Liver (tissue), 7 donors: ENCODE measurements at regions not wholly inside any gene's neighbourhood (a gene's known extent, or its start where the extent isn't known, plus 50 kb on each side); places are given as distances from the start of the nearest gene placed in this dataset.

Source experiments
- DNase-seq: peaks from one replicate; pipeline ENCODE4 v3.0.0-alpha.2; 2017; ENCODE audit warnings: low spot score
- H3K27ac ChIP-seq, 2 donors: one replicate each; pipeline ENCODE4 v1.7.0; 2013; ENCODE audit warnings: inconsistent platforms in 2 of 2, low read length in 2 of 2, control low read depth in 1 of 2, low read depth in 1 of 2, mild to moderate bottlenecking in 1 of 2
- H3K27me3 ChIP-seq, 4 donors: one replicate each; pipeline versions ENCODE4 v1.6.1 to v1.7.0; 2013; ENCODE audit warnings: low read length in 3 of 4, inconsistent platforms in 1 of 4, mild to moderate bottlenecking in 1 of 4, moderate library complexity in 1 of 4; ENCODE audit not compliant: control insufficient read depth in 4 of 4, insufficient read depth in 4 of 4
- H3K36me3 ChIP-seq, 4 donors: one replicate each; pipeline versions ENCODE4 v1.6.1 to v1.7.0; 2013; ENCODE audit warnings: low read length in 3 of 4, mild to moderate bottlenecking in 3 of 4, low read depth in 1 of 4, moderate library complexity in 1 of 4; ENCODE audit not compliant: control insufficient read depth in 4 of 4, insufficient read depth in 3 of 4
- H3K4me1 ChIP-seq, 4 donors: one replicate each; pipeline versions ENCODE4 v1.6.1 to v1.7.0; 2013; ENCODE audit warnings: low read length in 3 of 4, mild to moderate bottlenecking in 3 of 4, moderate library complexity in 1 of 4; ENCODE audit not compliant: control insufficient read depth in 4 of 4, insufficient read depth in 4 of 4
- H3K4me3 ChIP-seq, 3 donors: one replicate each; pipeline versions ENCODE4 v1.6.1 to v1.7.0; 2013; ENCODE audit warnings: low read length in 3 of 3, control low read depth in 1 of 3, low read depth in 1 of 3, mild to moderate bottlenecking in 1 of 3
- H3K9ac ChIP-seq, 2 donors: one replicate each; pipeline ENCODE4 v1.7.0; 2013; ENCODE audit warnings: low read length in 2 of 2, mild to moderate bottlenecking in 2 of 2, moderate library complexity in 2 of 2, control low read depth in 1 of 2, low read depth in 1 of 2
- H3K9me3 ChIP-seq, 4 donors: one replicate each; pipeline versions ENCODE4 v1.6.1 to v1.7.0; 2013; ENCODE audit warnings: low read length in 3 of 4; ENCODE audit not compliant: control insufficient read depth in 4 of 4
- EGR1 ChIP-seq, 2 donors: IDR thresholded peaks; 2 replicates each; pipeline ENCODE4 v1.6.1; 2016 to 2018; ENCODE audit warnings: antibody characterized with exemption in 2 of 2, low read depth in 2 of 2
- FOXA1 ChIP-seq: IDR thresholded peaks from 2 replicates; pipeline ENCODE4 v1.6.1; 2016; ENCODE audit warnings: antibody characterized with exemption
- FOXA2 ChIP-seq: IDR thresholded peaks from 2 replicates; pipeline ENCODE4 v1.6.1; 2016; ENCODE audit warnings: antibody characterized with exemption
- GABPA ChIP-seq, 2 donors: IDR thresholded peaks in 1 of 2; conservative IDR thresholded peaks in 1 of 2; 2 replicates each; pipeline ENCODE4 v1.6.1; 2016; ENCODE audit warnings: antibody characterized with exemption in 2 of 2, mild to moderate bottlenecking in 1 of 2, moderate library complexity in 1 of 2
- HNF4G ChIP-seq: IDR thresholded peaks from 2 replicates; pipeline ENCODE4 v1.6.1; 2016; ENCODE audit warnings: antibody characterized with exemption
- JUND ChIP-seq, 2 donors: IDR thresholded peaks; 2 replicates each; pipeline ENCODE4 v1.6.1; 2016; ENCODE audit warnings: antibody characterized with exemption in 2 of 2
- NR2F2 ChIP-seq: IDR thresholded peaks from 2 replicates; pipeline ENCODE4 v1.6.1; 2016; ENCODE audit warnings: antibody characterized with exemption
- RAD21 ChIP-seq, 2 donors: IDR thresholded peaks; 2 replicates each; pipeline ENCODE4 v1.6.1; 2016; ENCODE audit warnings: antibody characterized with exemption in 2 of 2, mild to moderate bottlenecking in 2 of 2
- RXRA ChIP-seq, 2 donors: IDR thresholded peaks; 2 replicates each; pipeline ENCODE4 v1.6.1; 2017 to 2018; ENCODE audit warnings: antibody characterized with exemption in 2 of 2, mild to moderate bottlenecking in 1 of 2
- TAF1 ChIP-seq: conservative IDR thresholded peaks from 2 replicates; pipeline ENCODE4 v1.6.1; 2016; ENCODE audit warnings: antibody characterized with exemption, mild to moderate bottlenecking
- WGBS: extraction: QIAGEN DNeasy Blood & Tissue Kit; methylation state at CpG from one replicate; pipeline ENCODE4 v1.1.7; 2013; 5-methylcytosine and 5-hydroxymethylcytosine counted together
- TF ChIP-seq, protein P1 (sequence below): IDR thresholded peaks from 2 replicates; pipeline ENCODE4 v1.6.1; 2016; ENCODE audit warnings: antibody characterized with exemption
- TF ChIP-seq, protein P2 (sequence below): IDR thresholded peaks from 2 replicates; pipeline ENCODE4 v1.6.1; 2016; ENCODE audit warnings: antibody characterized with exemption, mild to moderate bottlenecking
- TF ChIP-seq, protein P3 (sequence below): IDR thresholded peaks from 2 replicates; pipeline ENCODE4 v1.6.1; 2016; ENCODE audit warnings: antibody characterized with exemption
- TF ChIP-seq, protein P4 (sequence below): IDR thresholded peaks from 2 replicates; pipeline ENCODE4 v1.6.1; 2016; ENCODE audit warnings: antibody characterized with exemption
- donor health status: healthy.
- donor health status: healthy.
- donor health status: healthy.
- donor health status: healthy.

DNA sequence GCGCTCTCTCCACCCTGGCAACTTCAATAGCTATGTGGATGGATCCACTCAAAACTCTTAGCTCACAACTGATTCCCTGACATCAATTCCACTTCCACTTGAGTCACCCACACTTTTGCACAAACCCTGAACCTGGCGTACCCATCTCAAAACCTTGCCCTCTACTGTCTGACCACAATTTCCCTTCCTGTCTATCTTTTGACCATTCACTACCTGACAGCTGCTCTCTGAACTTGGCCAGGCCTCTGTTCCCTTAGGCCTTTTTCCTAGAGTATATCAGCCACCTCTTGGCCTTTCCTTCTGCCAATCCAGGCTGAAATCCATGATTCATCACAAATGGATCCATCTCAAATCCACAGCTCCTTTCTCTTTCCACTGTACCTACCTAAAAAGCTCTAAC is 106.0 kb downstream of the RPL27A start (continued):
- TF ChIP-seq, protein P1, sequence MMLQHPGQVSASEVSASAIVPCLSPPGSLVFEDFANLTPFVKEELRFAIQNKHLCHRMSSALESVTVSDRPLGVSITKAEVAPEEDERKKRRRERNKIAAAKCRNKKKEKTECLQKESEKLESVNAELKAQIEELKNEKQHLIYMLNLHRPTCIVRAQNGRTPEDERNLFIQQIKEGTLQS: no peak
- TF ChIP-seq RXRA (IDR thresholded peaks at IDR 0.05) (no peak), HNF4G (no peak)

DNA sequence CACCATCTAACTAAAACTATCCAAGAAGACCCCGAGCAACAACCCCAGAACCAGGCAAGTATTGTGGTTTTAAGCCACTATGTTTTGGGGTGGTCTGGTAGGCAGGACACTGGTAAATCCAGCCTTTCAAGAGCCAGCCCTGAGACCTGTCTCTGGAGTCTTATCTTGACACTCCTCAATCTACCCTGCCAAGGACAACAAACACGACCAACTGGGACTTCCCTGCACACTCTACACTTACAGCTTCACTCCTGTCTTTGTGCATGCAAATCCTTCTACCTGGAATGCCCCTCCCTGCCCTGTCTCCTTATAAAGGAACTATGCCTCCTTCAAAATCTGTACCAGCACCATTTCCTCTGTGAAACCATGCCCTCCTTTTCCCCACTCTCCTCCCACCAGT is 107.3 kb downstream of the RPL27A start:
- Histone ChIP-seq H3K4me1 (peaks cover 3 to 38% (median 24%) of the 10 kb centered on the region in 4 donors), H3K27me3 (no peaks in the 10 kb centered on the region), H3K9ac (no peak overlapping the region), H3K4me3 (no peak overlapping the region), H3K36me3 (no peaks in the 10 kb centered on the region), H3K9me3 (no peaks in the 10 kb centered on the region), H3K27ac (no peak overlapping the region)
- 53% methylated on average over 2 of the region's 2 CpGs for WGBS
- no peak for TF ChIP-seq HNF4G
- TF ChIP-seq, protein P1: no peak
- TF ChIP-seq TAF1: no peak
- DNase-seq: no peak

DNA sequence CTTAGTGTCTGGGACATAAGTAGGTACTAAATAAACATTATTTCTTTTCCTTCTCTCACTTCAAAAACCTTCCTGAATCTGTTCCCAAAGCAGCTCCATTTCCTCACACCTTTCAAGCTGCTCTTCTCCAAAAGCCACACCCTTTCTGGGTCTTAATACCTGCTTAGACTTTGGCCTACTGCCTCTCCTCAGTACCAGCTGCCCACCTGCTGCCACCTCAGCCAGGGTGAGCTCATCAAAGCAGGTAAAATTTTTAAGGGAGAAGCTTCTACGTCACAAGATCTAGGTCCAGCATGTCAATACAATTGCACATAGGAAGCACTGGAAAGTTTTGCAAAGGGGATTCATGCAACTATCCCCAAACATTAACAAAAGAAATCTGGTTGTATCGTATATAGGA is 108.4 kb downstream of the RPL27A start:
- DNase-seq: no peak
- no peak overlapping the region for H3K4me3 ChIP-seq
- 90% methylated on average over 2 of the region's 2 CpGs for WGBS
- H3K9me3 ChIP-seq: no peaks in the 10 kb centered on the region
- no peak overlapping the region for H3K27ac ChIP-seq
- no peaks in the 10 kb centered on the region for H3K36me3 ChIP-seq
- no peak for TF ChIP-seq FOXA2
- TF ChIP-seq, protein P2, sequence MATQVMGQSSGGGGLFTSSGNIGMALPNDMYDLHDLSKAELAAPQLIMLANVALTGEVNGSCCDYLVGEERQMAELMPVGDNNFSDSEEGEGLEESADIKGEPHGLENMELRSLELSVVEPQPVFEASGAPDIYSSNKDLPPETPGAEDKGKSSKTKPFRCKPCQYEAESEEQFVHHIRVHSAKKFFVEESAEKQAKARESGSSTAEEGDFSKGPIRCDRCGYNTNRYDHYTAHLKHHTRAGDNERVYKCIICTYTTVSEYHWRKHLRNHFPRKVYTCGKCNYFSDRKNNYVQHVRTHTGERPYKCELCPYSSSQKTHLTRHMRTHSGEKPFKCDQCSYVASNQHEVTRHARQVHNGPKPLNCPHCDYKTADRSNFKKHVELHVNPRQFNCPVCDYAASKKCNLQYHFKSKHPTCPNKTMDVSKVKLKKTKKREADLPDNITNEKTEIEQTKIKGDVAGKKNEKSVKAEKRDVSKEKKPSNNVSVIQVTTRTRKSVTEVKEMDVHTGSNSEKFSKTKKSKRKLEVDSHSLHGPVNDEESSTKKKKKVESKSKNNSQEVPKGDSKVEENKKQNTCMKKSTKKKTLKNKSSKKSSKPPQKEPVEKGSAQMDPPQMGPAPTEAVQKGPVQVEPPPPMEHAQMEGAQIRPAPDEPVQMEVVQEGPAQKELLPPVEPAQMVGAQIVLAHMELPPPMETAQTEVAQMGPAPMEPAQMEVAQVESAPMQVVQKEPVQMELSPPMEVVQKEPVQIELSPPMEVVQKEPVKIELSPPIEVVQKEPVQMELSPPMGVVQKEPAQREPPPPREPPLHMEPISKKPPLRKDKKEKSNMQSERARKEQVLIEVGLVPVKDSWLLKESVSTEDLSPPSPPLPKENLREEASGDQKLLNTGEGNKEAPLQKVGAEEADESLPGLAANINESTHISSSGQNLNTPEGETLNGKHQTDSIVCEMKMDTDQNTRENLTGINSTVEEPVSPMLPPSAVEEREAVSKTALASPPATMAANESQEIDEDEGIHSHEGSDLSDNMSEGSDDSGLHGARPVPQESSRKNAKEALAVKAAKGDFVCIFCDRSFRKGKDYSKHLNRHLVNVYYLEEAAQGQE: no peak
- TF ChIP-seq RXRA (IDR thresholded peaks at IDR 0.05): no peak
- no peaks in the 10 kb centered on the region for H3K27me3 ChIP-seq
- peaks cover 6 to 41% (median 28%) of the 10 kb centered on the region in 4 donors for H3K4me1 ChIP-seq
- H3K9ac ChIP-seq: no peak overlapping the region

DNA sequence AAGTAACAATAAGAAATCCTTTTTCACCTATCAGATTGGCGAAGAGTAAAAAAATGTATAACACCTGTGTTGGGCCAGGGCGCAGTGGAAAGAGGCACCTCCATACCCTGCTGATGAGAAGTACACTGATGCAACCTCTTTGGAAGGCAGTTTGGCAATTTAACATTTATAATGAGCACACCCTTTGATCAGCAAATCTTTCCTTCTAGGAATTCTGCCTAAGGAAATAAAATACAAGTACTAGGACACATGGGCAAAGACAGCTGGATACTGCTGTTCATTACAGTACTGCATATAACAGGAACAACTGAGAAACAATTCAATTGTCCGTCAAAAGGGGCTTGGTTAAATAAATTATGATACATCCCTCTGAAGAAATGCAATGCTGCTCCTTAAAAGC is 110.1 kb downstream of the RPL27A start:
- peak overlapping the region in 2 of 3 donors; percentile 32 to 45 for H3K4me3 ChIP-seq
- H3K9ac ChIP-seq: no peak overlapping the region
- no peaks in the 10 kb centered on the region for H3K27me3 ChIP-seq
- no peaks in the 10 kb centered on the region for H3K9me3 ChIP-seq
- DNase-seq: no peak
- H3K27ac ChIP-seq: peak overlapping the region; percentile 54 to 76
- 35% methylated on average over 3 of the region's 3 CpGs for WGBS
- H3K4me1 ChIP-seq: peaks cover 6 to 40% (median 25%) of the 10 kb centered on the region in 4 donors
- H3K36me3 ChIP-seq: no peaks in the 10 kb centered on the region
- TF ChIP-seq JUND (IDR thresholded peaks at IDR 0.05) (no peak), HNF4G (no peak), TAF1 (no peak), EGR1 (IDR thresholded peaks at IDR 0.05; ENCODE audit: low read depth in 2 of 2) (no peak), FOXA1 (no peak), NR2F2 (no peak), RAD21 (IDR thresholded peaks at IDR 0.05) (no peak), FOXA2 (no peak), GABPA (IDR thresholded peaks at IDR 0.05 in 1 of 2, conservative IDR thresholded peaks at IDR 0.05 in 1 of 2) (no peak), RXRA (IDR thresholded peaks at IDR 0.05) (no peak)
- TF ChIP-seq, protein P1: no peak
- TF ChIP-seq, protein P3, sequence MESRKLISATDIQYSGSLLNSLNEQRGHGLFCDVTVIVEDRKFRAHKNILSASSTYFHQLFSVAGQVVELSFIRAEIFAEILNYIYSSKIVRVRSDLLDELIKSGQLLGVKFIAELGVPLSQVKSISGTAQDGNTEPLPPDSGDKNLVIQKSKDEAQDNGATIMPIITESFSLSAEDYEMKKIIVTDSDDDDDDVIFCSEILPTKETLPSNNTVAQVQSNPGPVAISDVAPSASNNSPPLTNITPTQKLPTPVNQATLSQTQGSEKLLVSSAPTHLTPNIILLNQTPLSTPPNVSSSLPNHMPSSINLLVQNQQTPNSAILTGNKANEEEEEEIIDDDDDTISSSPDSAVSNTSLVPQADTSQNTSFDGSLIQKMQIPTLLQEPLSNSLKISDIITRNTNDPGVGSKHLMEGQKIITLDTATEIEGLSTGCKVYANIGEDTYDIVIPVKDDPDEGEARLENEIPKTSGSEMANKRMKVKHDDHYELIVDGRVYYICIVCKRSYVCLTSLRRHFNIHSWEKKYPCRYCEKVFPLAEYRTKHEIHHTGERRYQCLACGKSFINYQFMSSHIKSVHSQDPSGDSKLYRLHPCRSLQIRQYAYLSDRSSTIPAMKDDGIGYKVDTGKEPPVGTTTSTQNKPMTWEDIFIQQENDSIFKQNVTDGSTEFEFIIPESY: no peak
- TF ChIP-seq, protein P4, sequence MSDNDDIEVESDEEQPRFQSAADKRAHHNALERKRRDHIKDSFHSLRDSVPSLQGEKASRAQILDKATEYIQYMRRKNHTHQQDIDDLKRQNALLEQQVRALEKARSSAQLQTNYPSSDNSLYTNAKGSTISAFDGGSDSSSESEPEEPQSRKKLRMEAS: no peak
- TF ChIP-seq, protein P2: no peak
